ENCODE measurements at regions not wholly inside any gene's neighbourhood (a gene's known extent, or its start where the extent isn't known, plus 50 kb on each side); places are given as distances from the start of the nearest gene placed in this dataset.
"Not testable (repeated sequence)": the region's sequence is repeated elsewhere in the genome, so short reads cannot be mapped to it uniquely, and the experiment has no call there.

DNA sequence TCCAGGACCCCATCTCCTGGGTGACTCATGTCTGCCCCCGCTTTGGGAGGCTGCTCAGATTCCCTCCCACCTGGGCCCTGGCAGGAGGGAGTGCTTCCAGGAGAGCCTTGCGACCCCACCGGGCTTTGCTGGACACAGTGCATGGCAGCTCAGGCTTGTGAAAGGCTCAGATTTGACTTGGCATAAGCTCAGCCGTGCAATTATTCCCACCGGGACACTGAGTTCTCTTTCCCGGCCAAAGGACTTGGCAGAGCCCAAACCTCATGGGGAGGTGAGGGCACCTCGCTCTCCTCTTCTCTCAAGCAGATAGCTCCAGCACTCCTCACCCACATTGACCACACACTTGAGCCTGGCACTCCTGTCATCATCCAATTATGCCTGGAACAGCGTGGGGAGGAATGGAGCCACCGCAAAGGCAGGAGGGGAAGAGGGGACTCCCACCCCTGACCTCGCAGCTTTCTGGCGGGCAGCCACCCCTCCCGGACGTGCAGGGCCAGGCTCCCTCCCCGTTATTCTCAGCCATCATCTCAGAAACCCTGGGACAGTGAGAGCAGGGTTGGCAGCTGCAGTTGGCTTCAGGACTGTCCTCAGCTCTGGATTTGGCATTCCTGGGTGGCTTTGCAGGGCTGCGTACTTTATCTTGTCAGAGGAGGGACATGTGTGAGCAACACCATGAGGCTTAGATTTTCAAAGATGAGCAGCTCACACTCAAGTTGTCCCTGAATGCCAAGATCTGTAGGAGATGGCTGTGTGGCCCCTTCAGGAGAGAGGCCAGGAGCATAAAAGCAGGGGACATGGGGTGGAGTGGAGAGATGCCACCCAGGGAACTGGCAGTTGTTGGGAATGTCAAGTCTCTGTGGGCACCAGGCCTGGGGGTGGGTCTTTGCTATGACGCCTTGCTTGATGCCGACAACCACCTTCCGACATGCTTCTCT, 306.2 kb downstream of the TEX29 start:
- DNase-seq, result no peak

- no peak for DNase-seq
Measured at GRCh38 chr13:111627596-111627995, 307.2 kb downstream of the TEX29 start.

DNA sequence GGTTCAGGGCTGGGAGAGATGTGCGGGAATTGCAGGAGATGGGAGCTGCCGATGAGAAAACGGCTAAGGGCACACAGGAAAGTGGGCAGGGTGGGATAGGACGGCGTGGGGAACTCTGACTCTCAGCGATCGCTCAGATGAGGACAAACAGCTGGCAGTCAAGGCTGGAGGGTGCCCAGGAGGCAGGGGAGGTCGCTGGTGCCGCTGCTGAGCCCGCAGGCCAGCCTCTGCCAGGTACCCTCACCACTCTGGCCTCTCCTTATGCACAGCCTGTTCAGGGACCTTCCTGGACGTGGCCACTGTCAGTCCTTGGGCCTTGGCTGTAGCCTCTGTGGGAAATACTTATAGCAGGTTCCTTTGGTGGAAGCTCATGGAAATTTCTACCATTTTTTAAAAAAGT, 308.6 kb downstream of the TEX29 start:
- DNase-seq, result no peak

GRCh38 chr13:111629457-111629856, 309.0 kb downstream of the TEX29 start:
- DNase-seq, result no peak

DNA sequence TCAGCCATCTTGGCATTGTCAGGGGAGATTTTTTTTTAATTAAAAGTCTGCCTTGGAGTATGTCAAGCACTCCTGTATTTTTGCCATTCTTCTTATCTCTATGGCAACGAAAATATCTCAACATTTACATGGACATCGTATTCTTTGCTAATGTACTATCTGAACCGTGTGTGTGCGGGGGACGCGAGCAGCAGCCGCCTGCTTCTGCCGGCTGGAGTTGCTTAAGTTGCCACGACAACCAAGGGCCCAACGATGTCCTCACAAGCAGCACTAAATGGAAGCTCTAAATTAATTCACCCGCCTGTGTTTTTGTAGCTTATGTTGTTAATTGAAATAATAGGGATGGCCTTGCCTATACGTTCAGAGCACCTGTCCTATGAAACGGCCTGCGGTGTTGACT, 309.5 kb downstream of the TEX29 start:
- DNase-seq, result peak in 1 of 2 donors; percentile 37

DNA sequence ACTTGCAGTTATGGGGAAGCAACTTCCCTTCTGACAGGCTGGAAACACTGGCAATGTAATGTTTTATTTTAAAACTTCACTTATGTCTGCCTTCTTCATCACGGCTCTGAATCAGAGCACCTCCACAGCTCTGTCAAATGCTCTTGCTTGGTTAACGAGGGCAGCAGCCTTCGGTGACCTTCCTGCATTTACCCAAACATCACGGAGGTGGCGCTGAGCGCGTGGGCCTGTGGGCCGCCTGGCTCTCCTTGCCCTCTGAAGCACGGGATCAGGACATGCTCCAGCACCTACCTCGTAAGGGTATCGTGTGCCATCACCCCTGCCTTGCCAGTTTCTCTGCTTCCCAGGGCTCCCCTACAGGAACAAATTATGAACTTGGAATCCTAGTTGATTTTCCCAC, 310.0 kb downstream of the TEX29 start:
- no peak for DNase-seq

DNA sequence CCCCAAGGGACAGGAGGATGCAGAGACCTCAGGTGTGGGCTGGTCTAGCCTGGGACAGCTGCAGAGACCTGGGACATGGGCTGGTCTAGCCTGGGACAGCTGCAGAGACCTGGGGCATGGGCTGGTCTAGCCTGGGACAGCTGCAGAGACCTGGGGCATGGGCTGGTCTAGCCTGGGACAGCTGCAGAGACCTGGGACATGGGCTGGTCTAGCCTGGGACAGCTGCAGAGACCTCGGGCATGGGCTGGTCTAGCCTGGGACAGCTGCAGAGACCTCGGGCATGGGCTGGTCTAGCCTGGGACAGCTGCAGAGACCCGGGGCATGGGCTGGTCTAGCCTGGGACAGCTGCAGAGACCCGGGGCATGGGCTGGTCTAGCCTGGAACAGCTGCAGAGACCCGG, 310.8 kb downstream of the TEX29 start:
- DNase-seq, result not testable (repeated sequence)

DNA sequence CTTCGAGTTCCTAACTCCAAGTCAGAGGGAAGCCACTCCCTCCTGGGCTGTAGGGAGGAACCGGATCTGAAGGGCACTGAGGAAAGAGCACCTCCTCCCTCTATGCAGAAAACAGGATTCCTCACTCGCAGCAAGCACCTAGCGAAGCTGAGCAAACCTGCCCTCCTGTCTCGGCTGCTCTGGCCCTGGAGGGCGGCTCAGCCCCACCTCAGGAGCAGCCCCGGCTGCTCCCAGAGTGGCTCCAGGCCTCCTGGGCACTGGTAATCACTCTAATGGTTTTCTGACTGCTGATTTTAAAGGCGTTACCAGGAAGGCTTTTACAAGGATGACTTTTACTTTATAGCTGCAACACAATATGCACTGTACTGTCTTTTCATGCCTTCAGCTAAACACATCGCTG, 312.5 kb downstream of the TEX29 start:
- DNase-seq, result no peak

- no peak for DNase-seq
Measured at GRCh38 chr13:111633401-111633800, 313.0 kb downstream of the TEX29 start.

- DNase-seq, result no peak
Measured at GRCh38 chr13:111634410-111634809, 314.0 kb downstream of the TEX29 start.

GRCh38 chr13:111636271-111636670, 315.8 kb downstream of the TEX29 start:
- no peak for DNase-seq

- no peak for DNase-seq
Measured at GRCh38 chr13:111636804-111637203, 316.4 kb downstream of the TEX29 start.

- no peak for DNase-seq
Measured at GRCh38 chr13:111637365-111637764, 316.9 kb downstream of the TEX29 start.

GRCh38 chr13:111638233-111638632, 317.8 kb downstream of the TEX29 start:
- no peak for DNase-seq

- no peak for DNase-seq
Measured at GRCh38 chr13:111639196-111639705, 318.8 kb downstream of the TEX29 start.

GRCh38 chr13:111640006-111640405, 319.6 kb downstream of the TEX29 start:
- DNase-seq, result peak; percentile 54 to 65

DNA sequence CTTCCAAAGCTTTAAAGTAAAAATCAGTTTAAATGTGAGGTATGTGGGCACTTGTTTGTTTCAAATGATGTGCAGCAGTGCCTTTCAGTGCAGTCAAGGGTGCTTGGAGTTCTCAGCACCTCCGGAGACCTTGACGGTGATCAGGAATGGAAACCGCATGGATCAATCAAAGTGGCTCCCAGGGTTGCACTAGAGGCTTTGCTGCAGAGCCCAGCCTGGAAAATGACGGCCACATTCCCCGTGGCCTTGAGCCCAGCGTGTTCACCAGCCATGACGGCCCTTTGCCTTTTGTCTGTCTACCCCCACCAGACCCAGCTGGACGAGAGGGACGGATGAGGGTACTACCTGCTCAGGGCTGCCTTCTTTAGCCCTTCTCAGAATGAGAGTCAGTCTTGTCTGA, 320.0 kb downstream of the TEX29 start:
- no peak for DNase-seq

- DNase-seq, result no peak
Measured at GRCh38 chr13:111642156-111642767, 321.8 kb downstream of the TEX29 start.

DNA sequence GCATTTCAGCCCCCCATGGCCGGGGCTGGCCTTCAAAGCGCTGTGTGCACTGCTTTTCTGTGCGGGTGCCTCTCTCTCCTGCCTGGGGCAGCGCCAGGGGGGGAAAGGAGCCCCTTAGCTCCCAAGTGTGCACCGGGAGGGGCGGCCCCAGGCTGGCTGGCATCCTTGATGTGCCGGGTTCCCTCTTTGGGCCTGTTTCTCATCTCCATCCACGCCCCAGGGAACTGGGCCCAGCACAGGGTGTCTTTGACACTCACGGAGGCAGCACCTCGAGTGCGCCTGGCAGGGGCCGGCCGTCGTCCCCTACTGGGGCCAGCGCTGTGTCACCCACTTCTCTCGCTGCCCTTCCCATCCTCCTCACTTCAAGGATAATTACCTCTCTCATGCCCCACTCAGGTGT, 324.3 kb downstream of the TEX29 start:
- DNase-seq, result no peak

DNA sequence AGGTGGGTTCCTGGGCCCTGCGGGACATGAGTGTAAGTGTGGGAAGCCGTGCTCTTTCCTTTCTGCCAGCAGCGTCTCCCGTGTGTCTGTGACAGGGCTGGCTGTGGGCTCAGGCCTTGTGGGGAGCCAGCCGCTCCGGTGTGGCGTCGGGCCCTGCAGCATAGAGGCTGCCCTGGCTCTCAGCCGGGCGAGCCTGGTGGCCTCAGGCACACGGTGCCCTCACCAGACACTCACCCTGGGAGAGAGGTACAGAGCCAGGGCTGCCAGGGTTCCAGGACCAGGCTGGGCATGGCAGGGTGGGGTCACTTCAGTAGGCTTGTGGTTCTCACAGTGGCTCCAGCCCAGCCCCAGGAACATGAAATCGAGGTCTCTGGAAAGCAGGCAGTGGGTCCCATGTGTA, 324.8 kb downstream of the TEX29 start:
- no peak for DNase-seq

- DNase-seq, result no peak
Measured at GRCh38 chr13:111645598-111646455, 325.4 kb downstream of the TEX29 start.

- DNase-seq, result no peak
Measured at GRCh38 chr13:111646456-111646855, 326.0 kb downstream of the TEX29 start.

DNA sequence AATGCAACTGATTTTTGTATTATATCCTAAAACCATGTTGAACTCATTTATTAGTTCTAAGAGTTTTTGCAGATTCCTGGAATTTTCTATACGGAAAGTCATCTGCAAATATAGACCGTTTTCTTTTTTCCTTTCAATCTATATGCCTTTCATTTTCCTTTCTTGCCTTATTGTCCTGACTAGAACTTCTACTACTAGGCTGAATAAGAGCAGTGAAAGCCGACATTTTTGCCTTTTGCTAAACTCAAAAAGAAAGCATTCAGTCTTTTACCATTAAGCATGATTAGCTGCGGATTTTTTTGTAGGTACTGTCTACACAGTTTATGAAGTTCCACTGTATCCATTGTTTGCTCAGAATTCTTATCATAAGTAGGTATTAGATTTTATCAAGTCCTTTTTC, 328.4 kb downstream of the TEX29 start:
- no peak for DNase-seq
